GM04504 (cell line): ENCODE measurements at regions not wholly inside any gene's neighbourhood (a gene's known extent, or its start where the extent isn't known, plus 50 kb on each side); places are given as distances from the start of the nearest gene placed in this dataset.
"Not testable (repeated sequence)": the region's sequence is repeated elsewhere in the genome, so short reads cannot be mapped to it uniquely, and the experiment has no call there.

Experiments
- DNase-seq: peaks from one replicate; pipeline ENCODE4 v3.0.0-alpha.2; 2012; ENCODE audit warnings: low read depth

GRCh38 chr11:70894566-70895365 is 357.6 kb downstream of the SHANK2 start:
- DNase-seq, result no peak

GRCh38 chr11:70895366-70895670 is 357.1 kb downstream of the SHANK2 start:
- DNase-seq, result no peak

- no peak for DNase-seq
Measured at GRCh38 chr11:70897429-70897828, 354.9 kb downstream of the SHANK2 start.

GRCh38 chr11:70899616-70900015 is 352.8 kb downstream of the SHANK2 start:
- no peak for DNase-seq

GRCh38 chr11:70900540-70900939 is 351.8 kb downstream of the SHANK2 start:
- DNase-seq, result no peak

- no peak for DNase-seq
Measured at GRCh38 chr11:70901951-70902521, 350.3 kb downstream of the SHANK2 start.

GRCh38 chr11:70903229-70903628 is 349.1 kb downstream of the SHANK2 start:
- not testable (repeated sequence) for DNase-seq

- DNase-seq, result no peak
Measured at GRCh38 chr11:70906101-70906500, 346.3 kb downstream of the SHANK2 start.

GRCh38 chr11:70908223-70908622 is 344.2 kb downstream of the SHANK2 start:
- DNase-seq, result no peak

- no peak for DNase-seq
Measured at GRCh38 chr11:70910835-70911234, 341.5 kb downstream of the SHANK2 start.

- no peak for DNase-seq
Measured at GRCh38 chr11:70912226-70912840, 340.0 kb downstream of the SHANK2 start.

GRCh38 chr11:70913715-70914231 is 338.6 kb downstream of the SHANK2 start:
- DNase-seq, result no peak

GRCh38 chr11:70914496-70914895 is 337.9 kb downstream of the SHANK2 start:
- no peak for DNase-seq

GRCh38 chr11:70915158-70915985 is 337.0 kb downstream of the SHANK2 start:
- no peak for DNase-seq

- no peak for DNase-seq
Measured at GRCh38 chr11:70916351-70916750, 336.0 kb downstream of the SHANK2 start.

- DNase-seq, result no peak
Measured at GRCh38 chr11:70918242-70918641, 334.1 kb downstream of the SHANK2 start.

GRCh38 chr11:70921804-70922203 is 330.6 kb downstream of the SHANK2 start:
- DNase-seq, result no peak

- no peak for DNase-seq
Measured at GRCh38 chr11:70924108-70924507, 328.3 kb downstream of the SHANK2 start.

GRCh38 chr11:70925238-70925637 is 327.1 kb downstream of the SHANK2 start:
- no peak for DNase-seq

GRCh38 chr11:70926543-70927201 is 325.7 kb downstream of the SHANK2 start:
- no peak for DNase-seq

GRCh38 chr11:70928854-70929598 is 323.4 kb downstream of the SHANK2 start:
- no peak for DNase-seq
